COLO668 (cell line): ENCODE measurements at regions not wholly inside any gene's neighbourhood (a gene's known extent, or its start where the extent isn't known, plus 50 kb on each side); places are given as distances from the start of the nearest gene placed in this dataset.

ENCODE experiments used
- DNase-seq: peaks from one replicate; lab custom pipeline; 2025; ENCODE audit not compliant: unreplicated experiment; lab: John Stamatoyannopoulos, UW

GRCh38 chr6:141346535-141346934 is 786.2 kb upstream of the GJE1 start:
- no peak for DNase-seq

GRCh38 chr6:141337191-141337590 is 795.5 kb upstream of the GJE1 start:
- DNase-seq: no peak

- DNase-seq: no peak
Observed at GRCh38 chr6:141335477-141336273, 797.0 kb upstream of the GJE1 start.

- DNase-seq: no peak
Observed at GRCh38 chr6:141326925-141327324, 805.8 kb upstream of the GJE1 start.

GRCh38 chr6:141326426-141326825 is 806.3 kb upstream of the GJE1 start:
- DNase-seq: peak; percentile 21

- DNase-seq: no peak
Observed at GRCh38 chr6:141321493-141322347, 811.0 kb upstream of the GJE1 start.

- no peak for DNase-seq
Observed at GRCh38 chr6:141316236-141316635, 816.5 kb upstream of the GJE1 start.

- DNase-seq: no peak
Observed at GRCh38 chr6:141313986-141314385, 818.7 kb upstream of the GJE1 start.

- no peak for DNase-seq
Observed at GRCh38 chr6:141309295-141309694, 823.4 kb upstream of the GJE1 start.

GRCh38 chr6:141307309-141307998 is 825.3 kb upstream of the GJE1 start:
- DNase-seq: no peak

GRCh38 chr6:141303907-141304306 is 828.8 kb upstream of the GJE1 start:
- DNase-seq: no peak

- DNase-seq: no peak
Observed at GRCh38 chr6:141301779-141302178, 830.9 kb upstream of the GJE1 start.

GRCh38 chr6:141290941-141291721 is 841.6 kb upstream of the GJE1 start:
- DNase-seq: no peak

- no peak for DNase-seq
Observed at GRCh38 chr6:141288947-141289346, 843.8 kb upstream of the GJE1 start.

- no peak for DNase-seq
Observed at GRCh38 chr6:141282263-141282662, 850.5 kb upstream of the GJE1 start.

- no peak for DNase-seq
Observed at GRCh38 chr6:141269684-141270083, 863.0 kb upstream of the GJE1 start.

GRCh38 chr6:141267420-141267819 is 865.3 kb upstream of the GJE1 start:
- DNase-seq: no peak

GRCh38 chr6:141265756-141266623 is 866.7 kb upstream of the GJE1 start:
- DNase-seq: no peak

- no peak for DNase-seq
Observed at GRCh38 chr6:141264101-141264500, 868.6 kb upstream of the GJE1 start.

GRCh38 chr6:141261672-141262060 is 871.1 kb upstream of the GJE1 start:
- no peak for DNase-seq
